Activated naive CD4-positive, alpha-beta T cell treated with anti-CD3 and anti-CD28 coated beads for 36 hours (primary cell): ENCODE measurements at regions not wholly inside any gene's neighbourhood (a gene's known extent, or its start where the extent isn't known, plus 50 kb on each side); places are given as distances from the start of the nearest gene placed in this dataset.

Experiments used
- CTCF ChIA-PET: fragments of 350-600 bp; sonication (Branson Sonifier 250); formaldehyde crosslinking; loops from one replicate; lab custom pipeline; 2021; ENCODE audit warnings: antibody characterized with exemption; lab: Charles Lee
- DNase-seq: peaks from one replicate; pipeline ENCODE4 v3.0.0-alpha.2; 2020
- H3K27ac Mint-ChIP-seq: one replicate; pipeline ENCODE4 v1.8.0; 2021; ENCODE audit warnings: mild to moderate bottlenecking, mixed read lengths
- H3K27me3 Mint-ChIP-seq: one replicate; pipeline ENCODE4 v1.8.0; 2021; ENCODE audit warnings: low read depth, mixed read lengths
- H3K36me3 Mint-ChIP-seq: one replicate; pipeline ENCODE4 v1.8.0; 2021; ENCODE audit warnings: low read depth, mixed read lengths
- H3K4me1 Mint-ChIP-seq: one replicate; pipeline ENCODE4 v1.8.0; 2021; ENCODE audit warnings: low read depth, mixed read lengths
- H3K4me3 Mint-ChIP-seq: one replicate; pipeline ENCODE4 v1.8.0; 2021; ENCODE audit warnings: mild to moderate bottlenecking, moderate library complexity, mixed read lengths
- H3K9me3 Mint-ChIP-seq: one replicate; pipeline ENCODE4 v1.8.0; 2021; ENCODE audit warnings: mixed read lengths
- intact Hi-C: fragments of 100-400 bp; cut with micrococcal nuclease; formaldehyde crosslinking; loops from one replicate; pipeline ENCODE4 v1.15.1; 2023

GRCh38 chr13:42702716-42703115 is 78.7 kb upstream of the FAM216B start:
- Mint-ChIP-seq H3K36me3 (no peaks in the 10 kb centered on the region), H3K4me3 (no peak overlapping the region), H3K27me3 (peaks cover 20% of the 10 kb centered on the region), H3K4me1 (no peaks in the 10 kb centered on the region), H3K27ac (no peak overlapping the region), H3K9me3 (no peaks in the 10 kb centered on the region)
- CTCF ChIA-PET = no interaction called here
- intact Hi-C loops = no loop called here
- no peak for DNase-seq

GRCh38 chr13:42703740-42704139 is 77.6 kb upstream of the FAM216B start:
- CTCF ChIA-PET = no interaction called here
- H3K27ac Mint-ChIP-seq = no peak overlapping the region
- H3K36me3 Mint-ChIP-seq = no peaks in the 10 kb centered on the region
- intact Hi-C loops = no loop called here
- no peaks in the 10 kb centered on the region for H3K4me1 Mint-ChIP-seq
- DNase-seq = no peak
- H3K27me3 Mint-ChIP-seq = peaks cover 14% of the 10 kb centered on the region
- H3K9me3 Mint-ChIP-seq = no peaks in the 10 kb centered on the region
- H3K4me3 Mint-ChIP-seq = no peak overlapping the region

- no peaks in the 10 kb centered on the region for H3K9me3 Mint-ChIP-seq
- peaks cover 10% of the 10 kb centered on the region for H3K27me3 Mint-ChIP-seq
- H3K4me1 Mint-ChIP-seq = no peaks in the 10 kb centered on the region
- intact Hi-C loops = no loop called here
- no peak for DNase-seq
- CTCF ChIA-PET = no interaction called here
- no peaks in the 10 kb centered on the region for H3K36me3 Mint-ChIP-seq
- no peak overlapping the region for H3K27ac Mint-ChIP-seq
- no peak overlapping the region for H3K4me3 Mint-ChIP-seq
Observed at GRCh38 chr13:42706286-42706685, 75.1 kb upstream of the FAM216B start.

GRCh38 chr13:42707048-42707447 is 74.3 kb upstream of the FAM216B start:
- no peak for DNase-seq
- intact Hi-C loops = no loop called here
- no peak overlapping the region for H3K27ac Mint-ChIP-seq
- CTCF ChIA-PET = no interaction called here
- no peaks in the 10 kb centered on the region for H3K36me3 Mint-ChIP-seq
- H3K4me3 Mint-ChIP-seq = no peak overlapping the region
- no peaks in the 10 kb centered on the region for H3K4me1 Mint-ChIP-seq
- H3K9me3 Mint-ChIP-seq = no peaks in the 10 kb centered on the region
- H3K27me3 Mint-ChIP-seq = peaks cover 10% of the 10 kb centered on the region

- Mint-ChIP-seq H3K27ac (no peak overlapping the region), H3K4me3 (no peak overlapping the region), H3K27me3 (peaks cover 10% of the 10 kb centered on the region), H3K9me3 (no peaks in the 10 kb centered on the region), H3K36me3 (no peaks in the 10 kb centered on the region), H3K4me1 (no peaks in the 10 kb centered on the region)
- DNase-seq = no peak
- intact Hi-C loops = no loop called here
- CTCF ChIA-PET = no interaction called here
Observed at GRCh38 chr13:42707586-42707985, 73.8 kb upstream of the FAM216B start.

GRCh38 chr13:42708391-42708790 is 73.0 kb upstream of the FAM216B start:
- Mint-ChIP-seq H3K27ac (no peak overlapping the region), H3K9me3 (no peaks in the 10 kb centered on the region), H3K4me3 (no peak overlapping the region), H3K4me1 (no peaks in the 10 kb centered on the region), H3K27me3 (peaks cover 10% of the 10 kb centered on the region), H3K36me3 (no peaks in the 10 kb centered on the region)
- intact Hi-C loops = no loop called here
- no peak for DNase-seq
- CTCF ChIA-PET = no interaction called here

- Mint-ChIP-seq H3K4me3 (no peak overlapping the region), H3K27me3 (peaks cover 8% of the 10 kb centered on the region), H3K27ac (no peak overlapping the region), H3K4me1 (no peaks in the 10 kb centered on the region), H3K9me3 (no peaks in the 10 kb centered on the region), H3K36me3 (no peaks in the 10 kb centered on the region)
- CTCF ChIA-PET = no interaction called here
- intact Hi-C loops = no loop called here
- DNase-seq = no peak
Observed at GRCh38 chr13:42709276-42709675, 72.1 kb upstream of the FAM216B start.

- H3K36me3 Mint-ChIP-seq = no peaks in the 10 kb centered on the region
- no peak for DNase-seq
- H3K4me1 Mint-ChIP-seq = no peaks in the 10 kb centered on the region
- no peak overlapping the region for H3K27ac Mint-ChIP-seq
- intact Hi-C loops = no loop called here
- CTCF ChIA-PET = interaction anchor here (1.1 kb wide), 1 partner anchor 114 kb away, joined by 3 read pairs; no protein-coding TSS in a partner anchor
- H3K4me3 Mint-ChIP-seq = no peak overlapping the region
- H3K27me3 Mint-ChIP-seq = peaks cover 8% of the 10 kb centered on the region
- no peaks in the 10 kb centered on the region for H3K9me3 Mint-ChIP-seq
Observed at GRCh38 chr13:42715909-42716308, 65.5 kb upstream of the FAM216B start.

- no peaks in the 10 kb centered on the region for H3K36me3 Mint-ChIP-seq
- no peak for DNase-seq
- CTCF ChIA-PET = no interaction called here
- intact Hi-C loops = no loop called here
- no peak overlapping the region for H3K27ac Mint-ChIP-seq
- no peaks in the 10 kb centered on the region for H3K4me1 Mint-ChIP-seq
- H3K9me3 Mint-ChIP-seq = no peaks in the 10 kb centered on the region
- peaks cover 10% of the 10 kb centered on the region for H3K27me3 Mint-ChIP-seq
- no peak overlapping the region for H3K4me3 Mint-ChIP-seq
Observed at GRCh38 chr13:42717176-42717575, 64.2 kb upstream of the FAM216B start.

GRCh38 chr13:42720113-42720857 is 61.1 kb upstream of the FAM216B start:
- intact Hi-C loops = no loop called here
- H3K27me3 Mint-ChIP-seq = peaks cover 15% of the 10 kb centered on the region
- CTCF ChIA-PET = no interaction called here
- H3K9me3 Mint-ChIP-seq = no peaks in the 10 kb centered on the region
- H3K27ac Mint-ChIP-seq = no peak overlapping the region
- peak; percentile 23 for DNase-seq
- H3K36me3 Mint-ChIP-seq = no peaks in the 10 kb centered on the region
- no peak overlapping the region for H3K4me3 Mint-ChIP-seq
- H3K4me1 Mint-ChIP-seq = no peaks in the 10 kb centered on the region

- CTCF ChIA-PET = no interaction called here
- H3K27ac Mint-ChIP-seq = no peak overlapping the region
Observed at GRCh38 chr13:42720858-42721219, 60.5 kb upstream of the FAM216B start.

GRCh38 chr13:42722883-42723539 is 58.4 kb upstream of the FAM216B start:
- Mint-ChIP-seq H3K9me3 (peaks cover 6% of the 10 kb centered on the region), H3K27me3 (peaks cover 15% of the 10 kb centered on the region), H3K4me3 (no peak overlapping the region), H3K4me1 (no peaks in the 10 kb centered on the region), H3K27ac (no peak overlapping the region), H3K36me3 (no peaks in the 10 kb centered on the region)
- no peak for DNase-seq
- CTCF ChIA-PET = no interaction called here
- intact Hi-C loops = no loop called here

More at GRCh38 chr13:42720858-42721219, 60.5 kb upstream of the FAM216B start:
- H3K4me3 Mint-ChIP-seq = no peak overlapping the region
- no peaks in the 10 kb centered on the region for H3K9me3 Mint-ChIP-seq
- intact Hi-C loops = no loop called here
- H3K4me1 Mint-ChIP-seq = no peaks in the 10 kb centered on the region
- no peak for DNase-seq
- no peaks in the 10 kb centered on the region for H3K36me3 Mint-ChIP-seq
- H3K27me3 Mint-ChIP-seq = peaks cover 18% of the 10 kb centered on the region

- Mint-ChIP-seq H3K27me3 (peaks cover 3% of the 10 kb centered on the region), H3K4me3 (no peak overlapping the region), H3K4me1 (no peaks in the 10 kb centered on the region), H3K36me3 (no peaks in the 10 kb centered on the region), H3K27ac (no peak overlapping the region), H3K9me3 (peaks cover 6% of the 10 kb centered on the region)
- intact Hi-C loops = no loop called here
- DNase-seq = no peak
- CTCF ChIA-PET = no interaction called here
Observed at GRCh38 chr13:42728507-42729180, 52.7 kb upstream of the FAM216B start.
